8988T (cell line): ENCODE measurements at regions not wholly inside any gene's neighbourhood (a gene's known extent, or its start where the extent isn't known, plus 50 kb on each side); places are given as distances from the start of the nearest gene placed in this dataset.
"Not testable (repeated sequence)": the region's sequence is repeated elsewhere in the genome, so short reads cannot be mapped to it uniquely, and the experiment has no call there.

Experiments used
- DNase-seq: peaks from one replicate; pipeline ENCODE4 v3.0.0; 2011

DNA sequence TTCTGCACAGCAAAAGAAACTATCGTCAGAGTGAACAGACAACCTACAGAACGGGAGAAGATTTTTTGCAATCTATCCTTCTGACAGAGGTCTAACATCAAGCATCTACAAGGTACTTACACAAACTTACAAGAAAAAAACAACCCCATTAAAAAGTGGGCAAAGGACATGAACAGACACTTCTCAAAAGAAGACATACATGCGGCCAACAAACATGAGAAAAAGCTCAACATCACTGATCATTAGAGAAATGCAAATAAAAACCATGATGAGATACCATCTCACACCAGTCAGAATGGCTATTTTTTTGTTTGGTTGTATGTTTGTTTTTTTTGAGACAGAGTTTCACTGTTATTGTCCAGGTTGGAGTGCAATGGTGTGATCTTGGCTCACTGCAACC lies 131.5 kb upstream of the MED13 start:
- not testable (repeated sequence) for DNase-seq

GRCh38 chr17:62194401-62194800 lies 129.3 kb upstream of the MED13 start:
- DNase-seq: no peak

GRCh38 chr17:62193249-62193648 lies 128.2 kb upstream of the MED13 start:
- no peak for DNase-seq

GRCh38 chr17:62191390-62192361 lies 126.6 kb upstream of the MED13 start:
- DNase-seq: no peak

DNA sequence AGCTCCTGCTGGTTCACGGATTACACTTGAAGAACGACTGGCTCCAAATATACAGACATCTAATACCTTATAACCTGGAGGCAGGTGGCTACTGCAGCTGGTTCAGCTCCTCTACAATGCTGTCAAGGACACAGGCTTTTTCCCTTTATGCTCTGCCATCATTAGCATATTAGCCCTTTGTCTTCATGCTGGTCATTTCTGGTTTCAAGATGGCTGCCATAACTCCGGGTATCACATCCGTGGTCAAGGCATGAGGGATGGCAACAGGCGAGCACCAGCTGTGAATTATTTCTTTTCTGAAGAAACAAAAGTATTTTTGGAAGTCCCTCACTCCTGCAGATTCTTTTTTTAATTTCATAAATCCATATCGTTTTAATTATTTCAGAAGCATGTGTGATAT lies 124.3 kb upstream of the MED13 start:
- DNase-seq: no peak

DNA sequence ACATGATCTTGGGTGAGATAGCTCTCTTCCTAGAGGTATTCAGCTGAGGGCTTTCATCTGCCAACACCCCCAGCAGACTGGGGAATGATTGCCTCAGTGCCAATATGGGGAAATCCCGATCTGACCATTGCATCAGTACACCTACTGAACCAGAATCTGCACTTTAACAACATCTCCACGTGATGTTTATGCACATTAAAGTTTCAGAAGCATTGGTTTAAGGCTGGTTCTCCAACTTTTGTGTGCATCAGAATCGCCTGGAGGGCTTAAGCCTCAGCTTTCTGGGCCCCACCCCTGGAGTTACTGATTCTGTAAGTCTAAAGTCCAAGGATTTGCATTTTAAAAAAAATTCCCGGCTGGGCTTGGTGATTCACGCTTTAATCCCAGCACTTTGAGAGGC lies 123.6 kb upstream of the MED13 start:
- DNase-seq: no peak

GRCh38 chr17:62187681-62188080 lies 122.6 kb upstream of the MED13 start:
- DNase-seq: no peak

DNA sequence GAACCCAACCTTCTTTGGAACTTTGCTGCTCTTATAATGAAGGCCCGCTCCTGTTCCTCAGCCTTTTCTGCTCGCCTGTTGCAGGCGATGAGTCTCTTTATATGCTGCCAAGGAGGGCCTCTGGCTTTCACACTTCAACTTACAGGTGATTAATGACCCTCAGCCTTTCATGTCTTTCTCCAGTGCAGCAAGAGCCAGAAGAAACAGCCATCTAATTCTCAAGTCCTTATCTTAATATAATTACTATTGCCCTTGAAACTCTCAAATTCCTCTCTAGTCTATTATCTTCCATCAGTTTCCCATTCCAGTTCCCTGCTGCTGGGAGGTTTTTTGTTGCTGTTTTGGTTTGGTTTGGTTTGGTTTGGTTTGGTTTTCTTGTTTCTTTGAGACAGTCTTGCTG lies 121.8 kb upstream of the MED13 start:
- DNase-seq: no peak

- DNase-seq: no peak
Measured at GRCh38 chr17:62180772-62181171, 115.7 kb upstream of the MED13 start.

- DNase-seq: peak; percentile 51
Measured at GRCh38 chr17:62179525-62180161, 114.6 kb upstream of the MED13 start.

DNA sequence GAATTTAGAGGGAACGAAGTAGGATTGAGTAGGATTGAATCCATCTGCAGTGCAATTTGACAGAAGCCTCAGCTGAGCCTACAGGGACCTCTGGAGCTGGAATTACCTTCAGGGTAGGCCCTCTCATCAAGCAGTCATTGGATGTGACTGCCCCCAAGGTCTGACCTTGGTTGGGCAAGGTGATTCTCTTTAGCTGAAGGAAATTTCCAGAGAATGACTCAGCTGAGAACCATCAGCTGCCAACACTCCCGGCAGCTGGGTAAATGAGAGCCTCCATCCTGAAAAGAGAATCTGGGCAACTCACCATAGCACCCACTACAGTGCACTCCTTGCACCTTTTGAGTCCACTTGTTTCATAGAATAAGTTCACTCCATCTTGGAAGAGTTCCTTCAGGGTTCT lies 113.5 kb upstream of the MED13 start:
- no peak for DNase-seq

- no peak for DNase-seq
Measured at GRCh38 chr17:62172492-62173291, 107.6 kb upstream of the MED13 start.

DNA sequence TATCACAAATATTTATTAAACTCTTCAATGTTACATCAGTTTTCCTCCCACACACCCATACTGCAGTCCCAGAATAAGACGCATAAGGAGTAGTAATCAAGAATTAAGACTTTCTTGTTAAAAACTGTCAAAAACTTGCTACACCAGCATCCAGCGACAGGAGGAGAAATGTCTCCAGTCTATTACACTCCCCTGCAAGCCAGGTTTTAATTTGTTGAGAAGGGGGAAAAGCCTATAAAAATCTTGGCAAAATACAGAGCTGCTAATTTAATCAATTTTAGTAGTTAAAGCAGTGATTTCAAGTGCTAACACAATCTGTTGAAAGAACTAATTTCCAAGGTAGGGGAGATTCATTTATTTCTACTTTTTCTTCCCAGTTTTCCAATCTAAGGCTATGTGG lies 102.0 kb upstream of the MED13 start:
- no peak for DNase-seq

- no peak for DNase-seq
Measured at GRCh38 chr17:62164747-62165722, 100.0 kb upstream of the MED13 start.

DNA sequence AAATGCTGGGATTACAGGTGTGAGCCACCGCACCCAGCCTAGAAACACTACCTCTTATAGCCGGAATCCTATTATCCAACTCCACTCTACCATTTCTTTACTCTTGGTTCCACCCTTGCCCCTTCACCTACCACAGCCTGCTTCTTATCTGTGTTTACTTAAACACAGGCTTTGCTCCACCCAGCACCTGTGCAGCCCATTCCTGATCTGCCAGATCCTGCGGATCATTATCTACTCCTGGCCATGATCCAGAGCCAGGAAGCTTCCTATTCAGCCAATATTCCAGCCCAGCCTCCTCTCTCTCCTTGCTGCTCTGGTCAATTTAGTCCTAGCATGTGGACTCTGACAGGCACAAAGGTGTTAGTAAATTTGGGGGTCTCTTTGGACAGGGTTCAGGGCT lies 98.8 kb upstream of the MED13 start:
- DNase-seq: no peak

- DNase-seq: no peak
Measured at GRCh38 chr17:62162898-62163297, 97.8 kb upstream of the MED13 start.

GRCh38 chr17:62161405-62162148 lies 96.5 kb upstream of the MED13 start:
- no peak for DNase-seq

DNA sequence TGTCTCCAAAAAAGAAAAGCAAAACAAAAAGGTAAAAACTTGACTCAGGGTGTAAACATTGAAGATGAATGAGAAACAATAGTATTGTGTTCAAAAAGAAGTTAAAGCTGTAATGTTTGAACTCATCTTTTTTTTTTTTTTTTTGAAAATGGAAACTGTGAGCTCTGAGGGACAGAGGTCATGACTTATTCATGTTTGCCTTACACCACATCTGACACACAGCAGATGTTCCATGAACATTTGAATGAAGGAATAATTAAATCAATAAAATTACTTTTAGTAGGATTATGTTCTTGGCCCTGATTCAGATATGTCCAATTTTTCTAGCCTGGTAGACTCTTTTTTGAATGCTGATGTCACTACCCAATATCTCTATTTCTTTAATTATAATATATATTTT lies 95.7 kb upstream of the MED13 start:
- no peak for DNase-seq

DNA sequence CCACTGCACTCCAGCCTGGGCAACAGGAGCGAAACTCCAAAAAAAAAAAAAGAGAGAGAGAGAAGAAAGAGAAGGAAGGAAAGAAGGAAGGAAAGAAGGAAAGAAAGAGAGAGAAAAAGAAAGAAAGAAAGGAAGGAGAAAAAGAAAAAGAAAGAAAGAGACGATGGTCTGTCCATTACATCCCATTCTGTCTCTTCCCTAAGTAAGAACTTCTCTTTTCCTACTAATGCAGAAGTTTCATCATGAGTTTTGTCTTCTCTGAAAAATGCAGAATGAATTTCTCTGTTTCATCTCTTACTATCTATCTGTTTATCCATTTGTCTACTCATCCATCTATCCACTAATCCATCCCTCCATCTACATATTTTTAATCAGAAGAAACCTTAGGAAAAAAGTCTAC lies 94.9 kb upstream of the MED13 start:
- no peak for DNase-seq

- DNase-seq: no peak
Measured at GRCh38 chr17:62156949-62157348, 91.9 kb upstream of the MED13 start.

- DNase-seq: no peak
Measured at GRCh38 chr17:62154909-62155308, 89.8 kb upstream of the MED13 start.

GRCh38 chr17:62150471-62150870 lies 85.4 kb upstream of the MED13 start:
- DNase-seq: no peak
